CD14-positive monocyte (primary cell): ENCODE measurements at regions not wholly inside any gene's neighbourhood (a gene's known extent, or its start where the extent isn't known, plus 50 kb on each side); places are given as distances from the start of the nearest gene placed in this dataset.

ENCODE experiments used
- DNase-seq, 3 donors: peaks; one replicate each; pipeline ENCODE4 v3.0.0-alpha.2; 2011 to 2022
- H2AFZ ChIP-seq: 2 replicates; pipeline ENCODE4 v1.6.0; 2012; ENCODE audit warnings: mild to moderate bottlenecking, low read depth, low read length, inconsistent platforms; ENCODE audit not compliant: insufficient read depth, poor library complexity, severe bottlenecking
- H3K27ac ChIP-seq, 2 donors: 1 replicate in 1 of 2; 2 replicates in 1 of 2; pipeline ENCODE4 v1.5.1; 2012 to 2013; ENCODE audit warnings: low read length in 2 of 2, control low read depth in 1 of 2, inconsistent platforms in 1 of 2, low read depth in 1 of 2, mild to moderate bottlenecking in 1 of 2
- H3K27me3 ChIP-seq, 2 donors: one replicate each; pipeline versions ENCODE4 v1.6.0 to v1.6.1; 2011 to 2013; ENCODE audit warnings: low read length in 2 of 2; ENCODE audit not compliant: control insufficient read depth in 2 of 2, insufficient read depth in 2 of 2
- H3K36me3 ChIP-seq, 2 donors: replicated peaks in 1 of 2; 1 replicate in 1 of 2; 2 replicates in 1 of 2; pipeline versions ENCODE4 v1.5.1 to v1.6.1; 2012 to 2013; ENCODE audit warnings: low read length in 2 of 2, control low read depth in 1 of 2, inconsistent platforms in 1 of 2, mild to moderate bottlenecking in 1 of 2; ENCODE audit not compliant: insufficient read depth in 2 of 2, control insufficient read depth in 1 of 2
- H3K4me1 ChIP-seq, 2 donors: 1 replicate in 1 of 2; 2 replicates in 1 of 2; pipeline versions ENCODE4 v1.5.1 to v1.6.1; 2012 to 2013; ENCODE audit warnings: low read length in 2 of 2, control low read depth in 1 of 2, inconsistent platforms in 1 of 2, mild to moderate bottlenecking in 1 of 2, moderate library complexity in 1 of 2; ENCODE audit not compliant: insufficient read depth in 2 of 2, control insufficient read depth in 1 of 2
- H3K4me2 ChIP-seq: replicated peaks from 2 replicates; pipeline ENCODE3; 2012; ENCODE audit warnings: low read length, moderate library complexity, mild to moderate bottlenecking; ENCODE audit not compliant: poor library complexity, severe bottlenecking; ENCODE audit errors: extremely low read depth
- H3K4me3 ChIP-seq, 3 experiments: fragments of 200-600 bp in 1 of 3; sonication (generic) in 1 of 3; replicated peaks in 1 of 3; 1 replicate in 2 of 3; 2 replicates in 1 of 3; pipeline ENCODE4 v1.5.1; 2011 to 2013; ENCODE audit warnings: low read length in 3 of 3, mild to moderate bottlenecking in 3 of 3, control low read depth in 2 of 3, low read depth in 2 of 3, inconsistent platforms in 1 of 3, moderate library complexity in 1 of 3
- H3K79me2 ChIP-seq: 2 replicates; pipeline ENCODE4 v1.6.0; 2012; ENCODE audit warnings: mild to moderate bottlenecking, control low read depth, inconsistent platforms, low read length, moderate library complexity; ENCODE audit not compliant: insufficient read depth
- H3K9ac ChIP-seq: 2 replicates; pipeline ENCODE4 v1.6.0; 2017; ENCODE audit warnings: low read length, mild to moderate bottlenecking; ENCODE audit not compliant: insufficient read depth, poor library complexity, severe bottlenecking
- H3K9me3 ChIP-seq, 2 donors: replicated peaks in 1 of 2; 1 replicate in 1 of 2; 2 replicates in 1 of 2; pipeline versions ENCODE4 v1.5.1 to v1.6.1; 2012 to 2013; ENCODE audit warnings: low read length in 2 of 2, control low read depth in 1 of 2; ENCODE audit not compliant: control insufficient read depth in 1 of 2, insufficient read depth in 1 of 2
- H4K20me1 ChIP-seq: 2 replicates; pipeline ENCODE4 v1.6.0; 2012; ENCODE audit warnings: mild to moderate bottlenecking, low read length, control low read depth, moderate library complexity; ENCODE audit not compliant: insufficient read depth
- H3K27ac Mint-ChIP-seq, 7 donors: one replicate each; pipeline ENCODE4 v1.8.0; 2020; ENCODE audit warnings: mild to moderate bottlenecking in 7 of 7, mixed read lengths in 7 of 7, moderate library complexity in 6 of 7, inconsistent platforms in 2 of 7
- H3K27me3 Mint-ChIP-seq, 3 donors: one replicate each; pipeline ENCODE4 v1.8.0; 2021 to 2022; ENCODE audit warnings: low read depth in 3 of 3, mild to moderate bottlenecking in 3 of 3, mixed read lengths in 3 of 3, moderate library complexity in 3 of 3, inconsistent platforms in 1 of 3
- H3K36me3 Mint-ChIP-seq, 2 donors: one replicate each; pipeline ENCODE4 v1.8.0; 2020; ENCODE audit warnings: mixed read lengths in 2 of 2, inconsistent platforms in 1 of 2, mild to moderate bottlenecking in 1 of 2
- H3K4me1 Mint-ChIP-seq: one replicate; pipeline ENCODE4 v1.8.0; 2020; ENCODE audit warnings: mild to moderate bottlenecking, mixed read lengths
- H3K4me3 Mint-ChIP-seq, 2 donors: one replicate each; pipeline ENCODE4 v1.8.0; 2020; ENCODE audit warnings: mild to moderate bottlenecking in 2 of 2, mixed read lengths in 2 of 2, moderate library complexity in 1 of 2
- H3K9me3 Mint-ChIP-seq, 7 donors: one replicate each; pipeline ENCODE4 v1.8.0; 2020 to 2022; ENCODE audit warnings: mixed read lengths in 7 of 7, mild to moderate bottlenecking in 6 of 7, moderate library complexity in 6 of 7, inconsistent platforms in 2 of 7
- CTCF ChIP-seq: fragments of 200-600 bp; IDR thresholded peaks from one replicate; pipeline ENCODE4 v1.8.0; 2022; ENCODE audit warnings: antibody characterized with exemption, mild to moderate bottlenecking
- WGBS: methylation state at CpG from one replicate; pipeline ENCODE4 v1.1.5; 2013; ENCODE audit warnings: missing lambda C conversion rate; ENCODE audit not compliant: insufficient coverage; 5-methylcytosine and 5-hydroxymethylcytosine counted together
- intact Hi-C, 2 donors: fragments of 100-400 bp; cut with micrococcal nuclease; formaldehyde crosslinking; loops; one replicate each; pipeline versions ENCODE4 v1.15.0 to v1.15.1; 2023

GRCh38 chr2:13137679-13138078 lies 420.9 kb downstream of the TRIB2 start:
- Histone ChIP-seq H3K79me2 (no peaks in the 10 kb centered on the region), H3K9me3 (no peaks in the 10 kb centered on the region), H2AFZ (no peak overlapping the region), H3K9ac (no peak overlapping the region), H3K4me1 (no peaks in the 10 kb centered on the region), H4K20me1 (no peaks in the 10 kb centered on the region), H3K27me3 (no peaks in the 10 kb centered on the region), H3K4me2 (no peak overlapping the region), H3K4me3 (no peak overlapping the region), H3K27ac (no peak overlapping the region), H3K36me3 (no peaks in the 10 kb centered on the region)
- DNase-seq = no peak
- Mint-ChIP-seq H3K4me3 (no peak overlapping the region), H3K27me3 (no peaks in the 10 kb centered on the region), H3K9me3 (peaks cover 0 to 3% (median 0%) of the 10 kb centered on the region in 7 donors), H3K4me1 (no peaks in the 10 kb centered on the region), H3K27ac (no peak overlapping the region), H3K36me3 (no peaks in the 10 kb centered on the region)
- no peak for TF ChIP-seq CTCF
- 67% methylated on average over 1 of the region's 3 CpGs for WGBS
- intact Hi-C loops = no loop called here

GRCh38 chr2:13141315-13141714 lies 424.6 kb downstream of the TRIB2 start:
- no peaks in the 10 kb centered on the region for H3K27me3 Mint-ChIP-seq
- H3K27ac ChIP-seq = no peak overlapping the region
- H3K4me3 Mint-ChIP-seq = no peak overlapping the region
- intact Hi-C loops = no loop called here
- H3K9me3 Mint-ChIP-seq = peaks cover 0 to 7% (median 2%) of the 10 kb centered on the region in 7 donors
- H3K79me2 ChIP-seq = no peaks in the 10 kb centered on the region
- no peak for TF ChIP-seq CTCF
- no peaks in the 10 kb centered on the region for H4K20me1 ChIP-seq
- H3K27ac Mint-ChIP-seq = no peak overlapping the region
- no peaks in the 10 kb centered on the region for H3K9me3 ChIP-seq
- H3K36me3 ChIP-seq = no peaks in the 10 kb centered on the region
- H3K9ac ChIP-seq = no peak overlapping the region
- no peak overlapping the region for H2AFZ ChIP-seq
- no peaks in the 10 kb centered on the region for H3K4me1 ChIP-seq
- no peak overlapping the region for H3K4me2 ChIP-seq
- H3K27me3 ChIP-seq = no peaks in the 10 kb centered on the region
- H3K4me3 ChIP-seq = no peak overlapping the region
- no CpG with 5 or more reads among the region's 2 CpGs for WGBS
- no peaks in the 10 kb centered on the region for H3K4me1 Mint-ChIP-seq
- no peak for DNase-seq
- no peaks in the 10 kb centered on the region for H3K36me3 Mint-ChIP-seq
